GM12878 (cell line): ENCODE measurements at regions not wholly inside any gene's neighbourhood (a gene's known extent, or its start where the extent isn't known, plus 50 kb on each side); places are given as distances from the start of the nearest gene placed in this dataset.

Experiments used
- ATAC-seq: fragments of 200-7000 bp; cut with Tn5 transposase; 3 replicates; pipeline ENCODE4 v1.9.1; 2020; ENCODE audit warnings: mild to moderate bottlenecking, moderate library complexity
- BruUV-seq: library from RNA; stranded (reverse); fragments of 400-500 nt; replicated peaks from 2 replicates; lab custom pipeline; 2021; lab: Mats Ljungman, UMichigan
- CTCF ChIA-PET: fragments of 300-600 bp; sonication (Branson Sonifier 250); formaldehyde crosslinking; extraction: SDS; loops from one replicate; lab custom pipeline; 2021; ENCODE audit warnings: inconsistent platforms; lab: Yijun Ruan, JAX
- POLR2A ChIA-PET: fragments of 350-600 bp; formaldehyde crosslinking; extraction: SDS; loops from one replicate; lab custom pipeline; 2021; ENCODE audit warnings: inconsistent platforms; lab: Charles Lee
- RAD21 ChIA-PET: fragments of 300-600 bp; sonication (Branson Sonifier 250); formaldehyde crosslinking; loops from one replicate; lab custom pipeline; 2023; ENCODE audit warnings: antibody characterized with exemption; ENCODE audit not compliant: unreplicated experiment; lab: Charles Lee
- SMC1A ChIA-PET: fragments of 300-600 bp; sonication (Branson Sonifier 250); formaldehyde crosslinking; loops from one replicate; lab custom pipeline; 2023; ENCODE audit not compliant: unreplicated experiment, uncharacterized antibody; lab: Charles Lee
- DNase-seq: peaks from one replicate; pipeline ENCODE4 v3.0.0-alpha.2; 2011; ENCODE audit warnings: low read depth, low spot score
- FAIRE-seq: peaks from 3 replicates; lab custom pipeline; 2011; peaks lifted over from hg19 to GRCh38; lab: Jason Lieb, UNC
- H2AFZ ChIP-seq: 2 replicates; pipeline ENCODE4 v1.6.0; 2011; ENCODE audit warnings: low read depth, low read length, control low read depth; ENCODE audit not compliant: control insufficient read depth
- H3K27ac ChIP-seq: 2 replicates; pipeline ENCODE4 v1.5.1; 2011; ENCODE audit warnings: control low read depth; ENCODE audit not compliant: control insufficient read depth, insufficient read depth
- H3K27me3 ChIP-seq, 2 experiments: replicated peaks in 1 of 2; 2 replicates each; pipeline versions ENCODE4 v1.6.0 to v1.6.1; 2011; ENCODE audit warnings: low read length in 1 of 2; ENCODE audit not compliant: control insufficient read depth in 2 of 2, insufficient read depth in 2 of 2
- H3K36me3 ChIP-seq, 2 experiments: 2 replicates each; pipeline ENCODE4 v1.5.1; 2011; ENCODE audit warnings: low read length in 1 of 2; ENCODE audit not compliant: control insufficient read depth in 2 of 2, insufficient read depth in 2 of 2
- H3K4me1 ChIP-seq: 2 replicates; pipeline ENCODE4 v1.6.1; 2011; ENCODE audit warnings: mild to moderate bottlenecking, low read length, moderate library complexity, mixed read lengths; ENCODE audit not compliant: control insufficient read depth, insufficient read depth
- H3K4me2 ChIP-seq: 2 replicates; pipeline ENCODE4 v1.6.0; 2011; ENCODE audit warnings: control low read depth; ENCODE audit not compliant: control insufficient read depth, insufficient read depth
- H3K4me3 ChIP-seq: fragments of 200-600 bp; sonication (generic); 2 replicates; pipeline ENCODE4 v1.5.1; 2016
- H3K79me2 ChIP-seq: 2 replicates; pipeline ENCODE4 v1.6.0; 2011; ENCODE audit warnings: low read length; ENCODE audit not compliant: control insufficient read depth, insufficient read depth
- H3K9ac ChIP-seq: 2 replicates; pipeline ENCODE4 v1.8.0; 2011; ENCODE audit warnings: low read length, control low read depth, mixed read lengths; ENCODE audit not compliant: control insufficient read depth, insufficient read depth
- H3K9me3 ChIP-seq: replicated peaks from 3 replicates; pipeline ENCODE4 v1.5.1; 2011; ENCODE audit warnings: mild to moderate bottlenecking, low read length; ENCODE audit not compliant: control insufficient read depth, insufficient read depth
- H4K20me1 ChIP-seq: 2 replicates; pipeline ENCODE4 v1.6.0; 2011; ENCODE audit not compliant: control insufficient read depth, insufficient read depth
- BACH1 ChIP-seq: fragments of 450-650 bp; IDR thresholded peaks from 2 replicates; pipeline ENCODE4 v1.6.1; 2017; ENCODE audit warnings: mild to moderate bottlenecking, borderline replicate concordance
- CBX3 ChIP-seq: fragments of 200-600 bp; sonication (generic); IDR thresholded peaks from 2 replicates; pipeline ENCODE4 v1.6.1; 2016; ENCODE audit warnings: low read depth, borderline replicate concordance
- CHD1 ChIP-seq: IDR thresholded peaks from 2 replicates; pipeline ENCODE4 v1.6.1; 2012; ENCODE audit warnings: low read depth, low read length, improper control_type of control experiment
- ESRRA ChIP-seq: IDR thresholded peaks from 2 replicates; pipeline ENCODE4 v1.6.1; 2012; ENCODE audit warnings: mild to moderate bottlenecking, low read length, improper control_type of control experiment
- ETV6 ChIP-seq, 2 experiments: fragments of 450-650 bp in 1 of 2; IDR thresholded peaks in 1 of 2; conservative IDR thresholded peaks in 1 of 2; 2 replicates each; pipeline ENCODE4 v1.6.1; 2014; ENCODE audit warnings: antibody characterized with exemption in 1 of 2, borderline replicate concordance in 1 of 2, low read depth in 1 of 2, mild to moderate bottlenecking in 1 of 2, moderate library complexity in 1 of 2
- HDAC2 ChIP-seq: fragments of 200-600 bp; sonication (generic); IDR thresholded peaks from 2 replicates; pipeline ENCODE4 v1.6.1; 2017
- PAX5 ChIP-seq: IDR thresholded peaks from 2 replicates; pipeline ENCODE4 v1.6.1; 2011; ENCODE audit warnings: low read depth, low read length, borderline replicate concordance
- POLR2AphosphoS2 ChIP-seq: IDR thresholded peaks from 2 replicates; pipeline ENCODE4 v1.6.1; 2011; ENCODE audit warnings: low read depth, mild to moderate bottlenecking, low read length, improper control_type of control experiment, moderate library complexity
- POLR2AphosphoS5 ChIP-seq: IDR thresholded peaks from 2 replicates; pipeline ENCODE4 v1.6.1; 2011; ENCODE audit warnings: mild to moderate bottlenecking, low read length, inconsistent platforms
- RAD21 ChIP-seq: IDR thresholded peaks from 2 replicates; pipeline ENCODE4 v1.6.1; 2011; ENCODE audit warnings: mild to moderate bottlenecking, low read depth, low read length, moderate library complexity; ENCODE audit not compliant: insufficient read depth
- ZBED1 ChIP-seq: IDR thresholded peaks from 2 replicates; pipeline ENCODE4 v1.6.1; 2016; ENCODE audit warnings: borderline replicate concordance
- ZNF217 ChIP-seq: fragments of 450-650 bp; IDR thresholded peaks from 2 replicates; pipeline ENCODE4 v1.6.1; 2017; ENCODE audit warnings: antibody characterized with exemption, mild to moderate bottlenecking
- ZNF274 ChIP-seq: IDR thresholded peaks from one replicate; pipeline ENCODE4 v1.8.0; 2011; ENCODE audit not compliant: insufficient read length, insufficient read depth
- WGBS: methylation state at CpG from one replicate; pipeline ENCODE4 v1.1.6; 2016; ENCODE audit warnings: low lambda C conversion rate; ENCODE audit not compliant: insufficient replicate concordance, insufficient coverage; ENCODE audit errors: missing lambda C conversion rate; 5-methylcytosine and 5-hydroxymethylcytosine counted together
- in situ Hi-C: fragments of 300-500 bp; cut with MboI; formaldehyde crosslinking; loops from 9 replicates; pipeline ENCODE4 v1.14.3; 2018; ENCODE audit warnings: mixed read lengths
- intact Hi-C: fragments of 100-400 bp; cut with micrococcal nuclease; formaldehyde crosslinking; loops from one replicate; pipeline ENCODE4 v1.14.2; 2022; ENCODE audit not compliant: unreplicated experiment
- TF ChIP-seq, protein P1 (sequence below): fragments of 450-650 bp; IDR thresholded peaks from 2 replicates; pipeline ENCODE4 v1.6.1; 2014; ENCODE audit warnings: mild to moderate bottlenecking
- TF ChIP-seq, protein P2 (sequence below): IDR thresholded peaks from 2 replicates; pipeline ENCODE4 v1.6.1; 2012; ENCODE audit warnings: low read depth, low read length, improper control_type of control experiment

DNA sequence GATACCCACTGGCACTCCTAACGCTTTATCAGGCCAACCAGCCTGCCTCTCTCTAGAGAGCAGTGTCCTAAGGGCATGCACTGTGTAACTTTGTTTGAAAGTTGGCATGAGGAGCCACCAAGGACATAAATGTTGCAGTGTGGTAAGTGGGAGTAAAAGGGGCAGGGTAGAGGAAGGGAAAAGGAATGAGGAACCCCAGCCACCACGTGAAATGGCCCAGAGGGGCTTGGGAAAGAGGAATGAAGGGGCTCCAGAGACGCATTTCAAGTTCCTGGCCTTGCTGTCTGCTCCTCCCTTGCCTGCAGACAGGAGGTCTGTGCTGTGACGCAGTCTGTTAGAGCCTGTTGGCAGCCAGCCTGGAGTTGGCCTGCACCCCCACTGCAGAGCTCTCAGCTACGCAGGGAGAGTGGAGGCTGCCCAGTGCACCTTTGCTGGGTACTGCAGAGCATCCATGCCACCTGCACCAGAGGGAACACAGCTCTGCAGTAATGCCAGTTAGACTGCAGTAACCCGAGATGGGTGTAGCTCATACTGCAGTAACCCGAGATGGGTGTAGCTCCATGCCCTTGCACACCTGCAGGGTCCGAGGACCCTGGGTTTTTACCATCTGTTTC is 86.8 kb upstream of the SNAP25 start (continued):
- TF ChIP-seq HDAC2 (no peak), CBX3 (no peak), POLR2AphosphoS2 (no peak), ESRRA (no peak)

DNA sequence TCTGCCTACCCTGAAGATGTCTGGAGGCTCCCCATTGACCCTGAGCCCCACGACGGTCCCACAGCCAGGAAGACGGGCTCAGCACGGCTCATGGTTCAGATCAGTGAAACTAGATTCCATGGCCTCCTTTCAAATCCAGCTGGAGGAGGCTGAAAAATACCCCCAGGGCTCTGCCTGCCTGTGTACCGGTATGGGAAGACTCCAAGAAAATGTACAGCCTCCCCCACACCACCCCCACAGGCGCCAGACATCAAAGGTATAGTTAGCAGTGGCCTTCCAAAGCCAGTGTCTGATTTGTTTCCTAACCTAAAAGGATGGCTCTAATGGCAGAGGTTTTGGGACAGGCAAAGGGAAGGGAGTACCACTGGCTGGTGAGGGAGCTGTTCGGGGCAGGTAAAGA is 86.2 kb upstream of the SNAP25 start:
- Histone ChIP-seq H3K9ac (no peak overlapping the region), H3K27ac (no peak overlapping the region), H3K36me3 (no peaks in the 10 kb centered on the region), H3K4me1 (no peaks in the 10 kb centered on the region), H3K9me3 (no peaks in the 10 kb centered on the region), H4K20me1 (no peaks in the 10 kb centered on the region), H2AFZ (no peak overlapping the region), H3K79me2 (no peaks in the 10 kb centered on the region), H3K4me2 (no peak overlapping the region), H3K4me3 (no peak overlapping the region), H3K27me3 (no peaks in the 10 kb centered on the region; a peak in 1 of 4 replicates)
- CTCF ChIA-PET: no interaction called here
- TF ChIP-seq CHD1: no peak
- no peak for TF ChIP-seq POLR2AphosphoS5
- TF ChIP-seq PAX5: no peak
- TF ChIP-seq ZBED1: no peak
- no peak for TF ChIP-seq RAD21
- TF ChIP-seq BACH1: no peak
- TF ChIP-seq, protein P1, sequence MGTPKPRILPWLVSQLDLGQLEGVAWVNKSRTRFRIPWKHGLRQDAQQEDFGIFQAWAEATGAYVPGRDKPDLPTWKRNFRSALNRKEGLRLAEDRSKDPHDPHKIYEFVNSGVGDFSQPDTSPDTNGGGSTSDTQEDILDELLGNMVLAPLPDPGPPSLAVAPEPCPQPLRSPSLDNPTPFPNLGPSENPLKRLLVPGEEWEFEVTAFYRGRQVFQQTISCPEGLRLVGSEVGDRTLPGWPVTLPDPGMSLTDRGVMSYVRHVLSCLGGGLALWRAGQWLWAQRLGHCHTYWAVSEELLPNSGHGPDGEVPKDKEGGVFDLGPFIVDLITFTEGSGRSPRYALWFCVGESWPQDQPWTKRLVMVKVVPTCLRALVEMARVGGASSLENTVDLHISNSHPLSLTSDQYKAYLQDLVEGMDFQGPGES: no peak
- no peak for TF ChIP-seq ETV6 (conservative IDR thresholded peaks at IDR 0.05 in 1 of 2, IDR thresholded peaks at IDR 0.05 in 1 of 2; ENCODE audit: borderline replicate concordance in 1 of 2, low read depth in 1 of 2)
- TF ChIP-seq, protein P2, sequence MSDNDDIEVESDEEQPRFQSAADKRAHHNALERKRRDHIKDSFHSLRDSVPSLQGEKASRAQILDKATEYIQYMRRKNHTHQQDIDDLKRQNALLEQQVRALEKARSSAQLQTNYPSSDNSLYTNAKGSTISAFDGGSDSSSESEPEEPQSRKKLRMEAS: no peak
- TF ChIP-seq ZNF274: no peak
- no peak for TF ChIP-seq ZNF217
- RAD21 ChIA-PET: no interaction called here
- 25% methylated on average over 7 of the region's 7 CpGs for WGBS
- POLR2A ChIA-PET: no interaction called here
- FAIRE-seq: no peak
- no TSS peak for BruUV-seq
- DNase-seq: no peak
- no peak for ATAC-seq
- intact Hi-C loops (no loop called here), in situ Hi-C loops (no loop called here)
- SMC1A ChIA-PET: no interaction called here
